K562 (cell line): ENCODE measurements at regions not wholly inside any gene's neighbourhood (a gene's known extent, or its start where the extent isn't known, plus 50 kb on each side); places are given as distances from the start of the nearest gene placed in this dataset.

Experiments
- ATAC-seq: fragments of 200-7000 bp; cut with Tn5 transposase; 3 replicates; pipeline ENCODE4 v1.9.1; 2020; ENCODE audit warnings: moderate library complexity
- BruUV-seq: library from RNA; stranded (reverse); fragments of 400-500 nt; replicated peaks from 2 replicates; lab custom pipeline; 2021; lab: Mats Ljungman, UMichigan
- CTCF ChIA-PET: fragments of 300-600 bp; formaldehyde crosslinking; extraction: SDS; loops from one replicate; lab custom pipeline; 2021; ENCODE audit warnings: low intra/inter-chr PET ratio; lab: Yijun Ruan, JAX
- POLR2A ChIA-PET: fragments of 300-600, 350-650 bp; sonication (Branson Sonifier 250); formaldehyde crosslinking; extraction: SDS; loops from one replicate; lab custom pipeline; 2021; ENCODE audit warnings: antibody characterized with exemption, inconsistent platforms; lab: Yijun Ruan, JAX
- DNase-seq, 4 experiments: peaks; one replicate each; pipeline versions ENCODE4 v3.0.0 to v3.0.0-alpha.2; 2011 to 2018; ENCODE audit warnings: low spot score in 3 of 4, mixed read lengths in 3 of 4; ENCODE audit errors: extremely low read depth in 1 of 4
- FAIRE-seq: peaks from 2 replicates; lab custom pipeline; 2011; peaks lifted over from hg19 to GRCh38; lab: Jason Lieb, UNC
- H2AFZ ChIP-seq: 2 replicates; pipeline ENCODE4 v1.6.0; 2011; ENCODE audit warnings: low read depth, low read length, control low read depth, inconsistent platforms
- H3K27ac ChIP-seq: fragments of 200-600 bp; 3 replicates; pipeline ENCODE4 v1.8.0; 2011; ENCODE audit warnings: low read depth, mild to moderate bottlenecking, control low read depth, inconsistent platforms, low read length, moderate library complexity, mixed read lengths; ENCODE audit errors: extremely low read depth
- H3K27me3 ChIP-seq, 2 experiments: fragments of 300-600 bp in 1 of 2; 2 replicates in 1 of 2; 3 replicates in 1 of 2; pipeline versions ENCODE4 v1.6.0 to v1.8.0; 2011; ENCODE audit warnings: inconsistent platforms in 2 of 2, low read length in 2 of 2, mild to moderate bottlenecking in 1 of 2, mixed read lengths in 1 of 2, moderate library complexity in 1 of 2; ENCODE audit not compliant: control insufficient read depth in 2 of 2, insufficient read depth in 2 of 2
- H3K36me3 ChIP-seq: fragments of 300-600 bp; 3 replicates; pipeline ENCODE4 v1.8.0; 2011; ENCODE audit warnings: mild to moderate bottlenecking, low read length, inconsistent platforms; ENCODE audit not compliant: control insufficient read depth, insufficient read depth
- H3K4me1 ChIP-seq, 2 experiments: fragments of 200-600 bp in 1 of 2; replicated peaks in 1 of 2; 2 replicates in 1 of 2; 3 replicates in 1 of 2; pipeline versions ENCODE4 v1.5.1 to v1.8.0; 2011; ENCODE audit warnings: inconsistent platforms in 2 of 2, low read length in 2 of 2, mild to moderate bottlenecking in 1 of 2, mixed read lengths in 1 of 2, moderate library complexity in 1 of 2; ENCODE audit not compliant: control insufficient read depth in 2 of 2, insufficient read depth in 2 of 2
- H3K4me2 ChIP-seq: 2 replicates; pipeline ENCODE4 v1.6.1; 2011; ENCODE audit warnings: low read length, control low read depth, inconsistent platforms, mixed read lengths; ENCODE audit not compliant: insufficient read depth
- H3K4me3 ChIP-seq: fragments of 200-600 bp; sonication (generic), shearing (Covaris generic); 2 replicates; pipeline ENCODE4 v1.5.1; 2016; ENCODE audit warnings: control low read depth, inconsistent platforms
- H3K79me2 ChIP-seq: fragments of 200-600 bp; 3 replicates; pipeline ENCODE4 v1.8.0; 2011; ENCODE audit warnings: low read length, inconsistent platforms; ENCODE audit not compliant: control insufficient read depth, insufficient read depth
- H3K9ac ChIP-seq, 2 experiments: 2 replicates each; pipeline versions ENCODE4 v1.6.0 to v1.6.1; 2011; ENCODE audit warnings: low read depth in 2 of 2, low read length in 2 of 2, control low read depth in 1 of 2, inconsistent platforms in 1 of 2, mild to moderate bottlenecking in 1 of 2, mixed read lengths in 1 of 2; ENCODE audit not compliant: insufficient read depth in 1 of 2
- H3K9me1 ChIP-seq: one replicate; pipeline ENCODE4 v1.6.0; 2011; ENCODE audit warnings: inconsistent platforms, mild to moderate bottlenecking, low read length, moderate library complexity; ENCODE audit not compliant: control insufficient read depth, insufficient read depth
- H3K9me3 ChIP-seq: replicated peaks from 2 replicates; pipeline ENCODE4 v1.5.1; 2011; ENCODE audit warnings: low read depth, low read length, inconsistent platforms; ENCODE audit not compliant: control insufficient read depth, insufficient read depth
- H4K20me1 ChIP-seq: replicated peaks from 2 replicates; pipeline ENCODE4 v1.6.1; 2011; ENCODE audit warnings: low read length, inconsistent platforms, mixed read lengths; ENCODE audit not compliant: control insufficient read depth, insufficient read depth
- DNMT1 ChIP-seq: fragments of 450-650 bp; IDR thresholded peaks from 2 replicates; pipeline ENCODE4 v1.6.1; 2016; ENCODE audit warnings: antibody characterized with exemption, mild to moderate bottlenecking
- FUS ChIP-seq: fragments of 200-400 bp; formaldehyde crosslinking; optimal IDR thresholded peaks from 2 replicates; pipeline ENCODE3; 2017; ENCODE audit warnings: low read depth, low read length
- IRF9 ChIP-seq: fragments of 450-650 bp; IDR thresholded peaks from 2 replicates; pipeline ENCODE4 v1.6.1; 2016; ENCODE audit warnings: missing biosample characterization, missing genetic modification characterization
- KAT7 ChIP-seq: sonication (generic); formaldehyde crosslinking; IDR thresholded peaks from 2 replicates; pipeline ENCODE4 v1.8.0; 2022; ENCODE audit warnings: missing genetic modification reagents, mild to moderate bottlenecking, borderline replicate concordance
- MAFK ChIP-seq: IDR thresholded peaks from 2 replicates; pipeline ENCODE4 v1.6.1; 2011; ENCODE audit warnings: low read length, improper control_type of control experiment
- MTA3 ChIP-seq: fragments of 450-650 bp; formaldehyde crosslinking; IDR thresholded peaks from 2 replicates; pipeline ENCODE4 v1.6.1; 2017; ENCODE audit warnings: mild to moderate bottlenecking, borderline replicate concordance
- NKRF ChIP-seq: fragments of 450-650 bp; IDR thresholded peaks from 2 replicates; pipeline ENCODE4 v1.6.1; 2016; ENCODE audit warnings: borderline replicate concordance
- POLR3G ChIP-seq: IDR thresholded peaks from 2 replicates; pipeline ENCODE4 v1.6.1; 2011; ENCODE audit not compliant: insufficient read length, insufficient replicate concordance; ENCODE audit errors: extremely low read depth
- RREB1 ChIP-seq: fragments of 250-450 bp; sonication (Bioruptor Pico); IDR thresholded peaks from 2 replicates; pipeline ENCODE4 v1.4.0; 2020
- TAF7 ChIP-seq: fragments of 450-650 bp; IDR thresholded peaks from 2 replicates; pipeline ENCODE4 v1.6.1; 2016; ENCODE audit warnings: missing genetic modification characterization, missing compliant biosample characterization
- WGBS: fragments of 100-300 bp; shearing (Covaris generic); methylation state at CpG from one replicate; pipeline ENCODE4 v1.1.6; 2016; ENCODE audit warnings: low coverage, mixed read lengths; ENCODE audit not compliant: insufficient coverage; ENCODE audit errors: missing lambda C conversion rate; 5-methylcytosine and 5-hydroxymethylcytosine counted together
- in situ Hi-C: fragments of 300-500 bp; cut with MboI; formaldehyde crosslinking; loops from 4 replicates; pipeline ENCODE4 v1.15.0; 2018; ENCODE audit warnings: inconsistent platforms, mixed read lengths
- intact Hi-C: fragments of 100-400 bp; cut with micrococcal nuclease; formaldehyde crosslinking; loops from 2 replicates; pipeline ENCODE4 v1.14.2; 2022
- TF ChIP-seq, protein P1 (sequence below): IDR thresholded peaks from 2 replicates; pipeline ENCODE4 v1.6.1; 2011; ENCODE audit not compliant: insufficient read length; ENCODE audit errors: extremely low read depth

DNA sequence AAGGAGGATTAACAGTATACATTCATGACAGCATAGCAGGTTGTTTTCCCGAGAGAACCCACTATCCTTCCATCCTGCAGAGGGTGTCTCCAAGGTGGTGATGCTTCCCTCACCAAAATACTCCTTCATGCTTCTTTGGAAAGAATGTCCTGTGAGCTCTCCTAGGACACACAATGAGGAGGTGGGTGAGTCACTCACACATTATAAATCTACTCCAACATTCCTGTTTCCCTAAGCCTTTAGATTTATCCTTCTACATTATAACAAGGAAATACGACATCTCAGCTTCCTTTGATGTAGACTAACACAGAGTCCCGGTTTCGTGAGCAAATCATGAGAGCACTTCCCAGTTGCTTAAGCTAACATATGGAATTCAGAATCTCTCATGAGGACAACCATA, 689.7 kb upstream of the CELF2 start:
- CTCF ChIA-PET: interaction anchor here (0.6 kb wide), 1 partner anchor 103 kb away, joined by 3 read pairs; no protein-coding TSS in a partner anchor
- no peaks in the 10 kb centered on the region for H3K4me1 ChIP-seq
- H3K27ac ChIP-seq: no peak overlapping the region
- H3K79me2 ChIP-seq: no peaks in the 10 kb centered on the region
- no peaks in the 10 kb centered on the region for H4K20me1 ChIP-seq
- no peaks in the 10 kb centered on the region for H3K9me3 ChIP-seq
- in situ Hi-C loops: no loop called here
- ATAC-seq: no peak
- no peaks in the 10 kb centered on the region for H3K27me3 ChIP-seq
- intact Hi-C loops: no loop called here
- no peaks in the 10 kb centered on the region for H3K36me3 ChIP-seq
- H3K9ac ChIP-seq: no peak overlapping the region
- H2AFZ ChIP-seq: no peak overlapping the region
- DNase-seq: no peak
- no TSS peak for BruUV-seq
- no peak overlapping the region for H3K4me3 ChIP-seq
- FAIRE-seq: no peak
- WGBS: 2% methylated on average over 4 of the region's 4 CpGs
- POLR2A ChIA-PET: no interaction called here
- no peak overlapping the region for H3K4me2 ChIP-seq
- H3K9me1 ChIP-seq: no peaks in the 10 kb centered on the region
- TF ChIP-seq TAF7 (tag): no peak
- no peak for TF ChIP-seq DNMT1
- TF ChIP-seq KAT7 (CRISPR knock-in tag): no peak
- no peak for TF ChIP-seq MTA3
- no peak for TF ChIP-seq MAFK
- TF ChIP-seq NKRF: no peak
- no peak for TF ChIP-seq IRF9 (tag)
- TF ChIP-seq, protein P1, sequence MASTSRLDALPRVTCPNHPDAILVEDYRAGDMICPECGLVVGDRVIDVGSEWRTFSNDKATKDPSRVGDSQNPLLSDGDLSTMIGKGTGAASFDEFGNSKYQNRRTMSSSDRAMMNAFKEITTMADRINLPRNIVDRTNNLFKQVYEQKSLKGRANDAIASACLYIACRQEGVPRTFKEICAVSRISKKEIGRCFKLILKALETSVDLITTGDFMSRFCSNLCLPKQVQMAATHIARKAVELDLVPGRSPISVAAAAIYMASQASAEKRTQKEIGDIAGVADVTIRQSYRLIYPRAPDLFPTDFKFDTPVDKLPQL: no peak
- no peak for TF ChIP-seq POLR3G
- no peak for TF ChIP-seq FUS
- no peak for TF ChIP-seq RREB1 (CRISPR knock-in tag)
